PC-9 (cell line): ENCODE measurements at regions not wholly inside any gene's neighbourhood (a gene's known extent, or its start where the extent isn't known, plus 50 kb on each side); places are given as distances from the start of the nearest gene placed in this dataset.

ENCODE experiments used
- BruUV-seq: library from RNA; stranded (reverse); fragments of 400-500 nt; replicated peaks from 2 replicates; lab custom pipeline; 2021; lab: Mats Ljungman, UMichigan
- CTCF ChIA-PET: fragments of 300-600 bp; sonication (Branson Sonifier 250); formaldehyde crosslinking; loops from one replicate; lab custom pipeline; 2022; ENCODE audit warnings: antibody characterized with exemption; lab: Charles Lee
- POLR2A ChIA-PET: fragments of 300-600 bp; sonication (Branson Sonifier 250); formaldehyde crosslinking; loops from one replicate; lab custom pipeline; 2022; ENCODE audit warnings: antibody characterized with exemption; ENCODE audit not compliant: unreplicated experiment; lab: Charles Lee
- DNase-seq, 2 experiments: peaks; one replicate each; pipeline versions ENCODE4 v3.0.0 to v3.0.0-alpha.2; 2015 to 2022; ENCODE audit warnings: mixed read lengths in 1 of 2
- H2AFZ ChIP-seq: fragments of 200-600 bp; sonication (generic); 2 replicates; pipeline ENCODE4 v1.8.1; 2017; ENCODE audit warnings: antibody characterized with exemption
- H3F3A ChIP-seq: fragments of 200-600 bp; sonication (generic); 2 replicates; pipeline ENCODE4 v1.8.1; 2017; ENCODE audit warnings: antibody characterized with exemption, mild to moderate bottlenecking, low read depth; ENCODE audit not compliant: insufficient read depth
- H3K27ac ChIP-seq: fragments of 200-600 bp; sonication (generic); 2 replicates; pipeline ENCODE4 v1.6.1; 2016; ENCODE audit warnings: mixed run types
- H3K27me3 ChIP-seq: fragments of 200-600 bp; sonication (generic); 2 replicates; pipeline ENCODE4 v1.6.1; 2016; ENCODE audit warnings: low read depth, mixed run types; ENCODE audit not compliant: insufficient read depth
- H3K36me3 ChIP-seq: fragments of 200-600 bp; sonication (generic); 2 replicates; pipeline ENCODE4 v1.6.1; 2016; ENCODE audit warnings: low read depth, mixed run types
- H3K4me1 ChIP-seq: fragments of 200-600 bp; sonication (generic); replicated peaks from 2 replicates; pipeline ENCODE4 v1.6.1; 2016; ENCODE audit warnings: mixed run types; ENCODE audit not compliant: insufficient read depth
- H3K4me2 ChIP-seq: fragments of 200-600 bp; sonication (generic); 2 replicates; pipeline ENCODE4 v1.6.1; 2017; ENCODE audit warnings: mixed run types
- H3K4me3 ChIP-seq: fragments of 200-600 bp; sonication (generic); 2 replicates; pipeline ENCODE4 v1.6.1; 2016; ENCODE audit warnings: mixed run types
- H3K79me2 ChIP-seq: fragments of 200-600 bp; sonication (generic); 2 replicates; pipeline ENCODE4 v1.6.1; 2017; ENCODE audit warnings: low read depth, mixed run types
- H3K9me2 ChIP-seq: fragments of 200-600 bp; sonication (generic); 2 replicates; pipeline ENCODE4 v1.8.1; 2017; ENCODE audit warnings: mild to moderate bottlenecking; ENCODE audit not compliant: insufficient read depth
- H3K9me3 ChIP-seq: fragments of 200-600 bp; sonication (generic); 2 replicates; pipeline ENCODE4 v1.8.1; 2016; ENCODE audit warnings: low read depth; ENCODE audit not compliant: insufficient read depth
- H4K20me1 ChIP-seq: fragments of 200-600 bp; sonication (generic); 2 replicates; pipeline ENCODE4 v1.8.1; 2017; ENCODE audit not compliant: insufficient read depth
- EZH2 ChIP-seq: fragments of 200-600 bp; sonication (generic); IDR thresholded peaks from 2 replicates; pipeline ENCODE4 v1.8.0; 2017; ENCODE audit warnings: antibody characterized with exemption, low read depth
- intact Hi-C: fragments of 100-400 bp; cut with micrococcal nuclease; formaldehyde crosslinking; loops from one replicate; pipeline ENCODE4 v1.10.0; 2022; ENCODE audit not compliant: unreplicated experiment
- TF ChIP-seq, protein P1 (sequence below): fragments of 200-600 bp; sonication (generic); conservative IDR thresholded peaks from 2 replicates; pipeline ENCODE4 v1.6.1; 2017; ENCODE audit warnings: mixed run types, antibody characterized with exemption, mild to moderate bottlenecking, moderate library complexity

DNA sequence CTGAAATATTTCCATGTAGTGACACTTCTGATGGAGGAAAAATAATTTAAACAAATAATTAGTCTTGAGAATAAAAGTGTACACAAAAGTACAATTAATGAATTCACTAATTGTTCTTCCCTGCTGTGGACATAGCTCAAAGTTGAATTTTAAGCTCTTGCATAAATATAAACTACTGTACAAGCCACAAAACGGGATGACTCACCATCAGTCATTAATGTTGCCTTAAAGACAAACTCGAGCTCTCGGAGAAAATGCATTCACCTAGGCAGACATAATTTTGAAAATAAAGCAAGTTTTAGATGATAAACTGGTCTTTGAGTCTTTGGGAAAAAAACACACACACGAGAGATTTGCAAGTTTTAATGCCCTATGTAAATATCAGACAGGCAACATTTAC is 436.4 kb downstream of the ZNF521 start:
- Histone ChIP-seq H3K27ac (no peak overlapping the region), H3K4me2 (no peak overlapping the region), H3K9me3 (no peaks in the 10 kb centered on the region), H3F3A (no peaks in the 10 kb centered on the region), H3K4me1 (no peaks in the 10 kb centered on the region), H3K9me2 (no peaks in the 10 kb centered on the region), H3K27me3 (peaks cover 11% of the 10 kb centered on the region; the same call in 1 of the 2 replicates), H3K79me2 (no peaks in the 10 kb centered on the region), H4K20me1 (no peaks in the 10 kb centered on the region), H3K36me3 (no peaks in the 10 kb centered on the region), H3K4me3 (no peak overlapping the region), H2AFZ (no peak overlapping the region)
- ChIA-PET POLR2A (interaction anchor here (0.6 kb wide), 1 partner anchor 133 kb away, joined by 3 read pairs; no protein-coding TSS in a partner anchor), CTCF (no interaction called here)
- intact Hi-C loops, result no loop called here
- no TSS peak for BruUV-seq
- DNase-seq, result no peak
- no peak for TF ChIP-seq EZH2
- TF ChIP-seq, protein P1, sequence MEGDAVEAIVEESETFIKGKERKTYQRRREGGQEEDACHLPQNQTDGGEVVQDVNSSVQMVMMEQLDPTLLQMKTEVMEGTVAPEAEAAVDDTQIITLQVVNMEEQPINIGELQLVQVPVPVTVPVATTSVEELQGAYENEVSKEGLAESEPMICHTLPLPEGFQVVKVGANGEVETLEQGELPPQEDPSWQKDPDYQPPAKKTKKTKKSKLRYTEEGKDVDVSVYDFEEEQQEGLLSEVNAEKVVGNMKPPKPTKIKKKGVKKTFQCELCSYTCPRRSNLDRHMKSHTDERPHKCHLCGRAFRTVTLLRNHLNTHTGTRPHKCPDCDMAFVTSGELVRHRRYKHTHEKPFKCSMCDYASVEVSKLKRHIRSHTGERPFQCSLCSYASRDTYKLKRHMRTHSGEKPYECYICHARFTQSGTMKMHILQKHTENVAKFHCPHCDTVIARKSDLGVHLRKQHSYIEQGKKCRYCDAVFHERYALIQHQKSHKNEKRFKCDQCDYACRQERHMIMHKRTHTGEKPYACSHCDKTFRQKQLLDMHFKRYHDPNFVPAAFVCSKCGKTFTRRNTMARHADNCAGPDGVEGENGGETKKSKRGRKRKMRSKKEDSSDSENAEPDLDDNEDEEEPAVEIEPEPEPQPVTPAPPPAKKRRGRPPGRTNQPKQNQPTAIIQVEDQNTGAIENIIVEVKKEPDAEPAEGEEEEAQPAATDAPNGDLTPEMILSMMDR, result no peak

DNA sequence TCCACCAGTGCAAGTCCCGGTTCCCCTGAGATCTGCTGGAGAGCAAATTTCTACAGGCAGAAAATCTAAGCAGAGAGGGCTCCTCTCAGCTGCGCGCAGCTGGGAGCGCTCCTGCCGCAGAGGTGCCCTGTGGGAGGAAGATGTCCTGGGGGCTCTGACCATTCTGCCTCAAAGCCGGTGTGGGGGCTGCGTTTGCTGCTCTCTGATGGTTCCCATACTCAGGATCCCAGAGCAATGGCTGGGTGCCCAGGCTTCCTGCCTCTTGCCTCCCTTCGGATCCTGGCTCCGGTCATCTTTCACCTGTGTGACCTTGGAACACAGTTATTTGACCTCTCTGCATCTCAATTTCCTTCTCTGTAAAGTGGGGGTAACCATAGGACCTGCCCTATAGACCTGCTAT is 434.2 kb downstream of the ZNF521 start:
- DNase-seq, result no peak
- no peaks in the 10 kb centered on the region for H3K9me3 ChIP-seq
- peaks cover 12% of the 10 kb centered on the region; the same call in 1 of the 2 replicates for H3K27me3 ChIP-seq
- no peak overlapping the region for H3K4me3 ChIP-seq
- H3F3A ChIP-seq, result no peaks in the 10 kb centered on the region
- H3K36me3 ChIP-seq, result no peaks in the 10 kb centered on the region
- no TSS peak for BruUV-seq
- no peaks in the 10 kb centered on the region for H3K79me2 ChIP-seq
- TF ChIP-seq EZH2, result no peak
- TF ChIP-seq, protein P1, result no peak
- POLR2A ChIA-PET, result no interaction called here
- H3K4me2 ChIP-seq, result no peak overlapping the region
- no peak overlapping the region for H3K27ac ChIP-seq
- H4K20me1 ChIP-seq, result no peaks in the 10 kb centered on the region
- H2AFZ ChIP-seq, result no peak overlapping the region
- CTCF ChIA-PET, result no interaction called here
- intact Hi-C loops, result no loop called here
- no peaks in the 10 kb centered on the region for H3K9me2 ChIP-seq
- no peaks in the 10 kb centered on the region for H3K4me1 ChIP-seq

- intact Hi-C loops, result no loop called here
- Histone ChIP-seq H3K79me2 (no peaks in the 10 kb centered on the region), H3K9me2 (no peaks in the 10 kb centered on the region), H3F3A (no peaks in the 10 kb centered on the region), H3K4me3 (no peak overlapping the region), H4K20me1 (no peaks in the 10 kb centered on the region), H3K4me2 (no peak overlapping the region), H2AFZ (no peak overlapping the region), H3K27me3 (peaks cover 12% of the 10 kb centered on the region; the same call in 1 of the 2 replicates), H3K27ac (no peak overlapping the region), H3K36me3 (no peaks in the 10 kb centered on the region), H3K9me3 (no peaks in the 10 kb centered on the region), H3K4me1 (no peaks in the 10 kb centered on the region)
- no TSS peak for BruUV-seq
- TF ChIP-seq EZH2, result no peak
- TF ChIP-seq, protein P1, result no peak
- ChIA-PET POLR2A (interaction anchor here (0.6 kb wide), 1 partner anchor 556 kb away, joined by 4 read pairs; no protein-coding TSS in a partner anchor), CTCF (no interaction called here)
- no peak for DNase-seq
Measured at GRCh38 chr18:24918257-24918656, 433.7 kb downstream of the ZNF521 start.
